Transverse colon (tissue), 3 donors: ENCODE measurements at regions not wholly inside any gene's neighbourhood (a gene's known extent, or its start where the extent isn't known, plus 50 kb on each side); places are given as distances from the start of the nearest gene placed in this dataset.

ENCODE experiments used
- EP300 ChIP-seq: sonication (generic); formaldehyde crosslinking; IDR thresholded peaks from one replicate; pipeline ENCODE4 v1.6.1; 2017; ENCODE audit warnings: antibody characterized with exemption, low read depth
- POLR2A ChIP-seq: fragments of 450-650 bp; IDR thresholded peaks from one replicate; pipeline ENCODE4 v1.6.1; 2016; ENCODE audit warnings: antibody characterized with exemption, mild to moderate bottlenecking, moderate library complexity
- TF ChIP-seq, protein P1 (sequence below), 5 experiments: fragments of 200-600 bp in 3 of 5; fragments of 450-650 bp in 2 of 5; sonication (generic) in 3 of 5; IDR thresholded peaks; 1 replicate in 2 of 5; 2 replicates in 3 of 5; pipeline ENCODE4 v1.5.1; 2016 to 2017; ENCODE audit warnings: antibody characterized with exemption in 5 of 5, inconsistent platforms in 3 of 5, mild to moderate bottlenecking in 2 of 5, moderate library complexity in 1 of 5

DNA sequence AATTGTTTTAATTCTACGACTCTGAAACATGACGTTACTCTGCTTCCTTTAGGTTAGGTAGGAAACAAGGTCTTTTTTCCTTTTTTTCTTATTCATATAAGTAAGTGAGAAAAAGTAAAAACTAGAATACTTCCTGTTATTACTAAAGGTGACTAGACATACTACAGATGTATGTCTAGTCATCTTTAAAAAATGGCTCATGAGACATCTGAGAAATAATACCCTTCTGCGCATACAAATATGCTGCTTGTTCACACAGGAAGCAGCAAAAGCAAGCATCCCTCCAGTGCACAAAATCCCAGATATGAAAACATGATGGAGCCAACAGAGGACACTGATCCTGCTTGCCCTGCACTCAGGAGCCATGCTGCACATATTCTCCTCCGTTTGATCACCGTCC lies 699.1 kb downstream of the EPM2A start:
- TF ChIP-seq POLR2A, result no peak
- TF ChIP-seq, protein P1, sequence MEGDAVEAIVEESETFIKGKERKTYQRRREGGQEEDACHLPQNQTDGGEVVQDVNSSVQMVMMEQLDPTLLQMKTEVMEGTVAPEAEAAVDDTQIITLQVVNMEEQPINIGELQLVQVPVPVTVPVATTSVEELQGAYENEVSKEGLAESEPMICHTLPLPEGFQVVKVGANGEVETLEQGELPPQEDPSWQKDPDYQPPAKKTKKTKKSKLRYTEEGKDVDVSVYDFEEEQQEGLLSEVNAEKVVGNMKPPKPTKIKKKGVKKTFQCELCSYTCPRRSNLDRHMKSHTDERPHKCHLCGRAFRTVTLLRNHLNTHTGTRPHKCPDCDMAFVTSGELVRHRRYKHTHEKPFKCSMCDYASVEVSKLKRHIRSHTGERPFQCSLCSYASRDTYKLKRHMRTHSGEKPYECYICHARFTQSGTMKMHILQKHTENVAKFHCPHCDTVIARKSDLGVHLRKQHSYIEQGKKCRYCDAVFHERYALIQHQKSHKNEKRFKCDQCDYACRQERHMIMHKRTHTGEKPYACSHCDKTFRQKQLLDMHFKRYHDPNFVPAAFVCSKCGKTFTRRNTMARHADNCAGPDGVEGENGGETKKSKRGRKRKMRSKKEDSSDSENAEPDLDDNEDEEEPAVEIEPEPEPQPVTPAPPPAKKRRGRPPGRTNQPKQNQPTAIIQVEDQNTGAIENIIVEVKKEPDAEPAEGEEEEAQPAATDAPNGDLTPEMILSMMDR (IDR thresholded peaks at IDR 0.05), result no peak
- no peak for TF ChIP-seq EP300
